ENCODE measurements at regions not wholly inside any gene's neighbourhood (a gene's known extent, or its start where the extent isn't known, plus 50 kb on each side); places are given as distances from the start of the nearest gene placed in this dataset.

GRCh38 chr2:7983912-7984311 lies 697.9 kb upstream of the ID2 start:
- no peak for DNase-seq

- DNase-seq = no peak
Measured at GRCh38 chr2:7984693-7985353, 697.0 kb upstream of the ID2 start.

- no peak for DNase-seq
Measured at GRCh38 chr2:7986431-7986830, 695.4 kb upstream of the ID2 start.

- DNase-seq = no peak
Measured at GRCh38 chr2:7987992-7988391, 693.9 kb upstream of the ID2 start.

- no peak for DNase-seq
Measured at GRCh38 chr2:7988440-7988839, 693.4 kb upstream of the ID2 start.

- no peak for DNase-seq
Measured at GRCh38 chr2:7989823-7990222, 692.0 kb upstream of the ID2 start.

- DNase-seq = no peak
Measured at GRCh38 chr2:7992612-7993602, 688.9 kb upstream of the ID2 start.

GRCh38 chr2:7994397-7994951 lies 687.4 kb upstream of the ID2 start:
- DNase-seq = no peak

GRCh38 chr2:7997279-7997678 lies 684.6 kb upstream of the ID2 start:
- DNase-seq = no peak

GRCh38 chr2:7999683-8000476 lies 682.0 kb upstream of the ID2 start:
- DNase-seq = no peak

- no peak for DNase-seq
Measured at GRCh38 chr2:8000870-8001269, 681.0 kb upstream of the ID2 start.

GRCh38 chr2:8002765-8003393 lies 679.0 kb upstream of the ID2 start:
- no peak for DNase-seq

GRCh38 chr2:8003462-8004075 lies 678.3 kb upstream of the ID2 start:
- DNase-seq = peak; percentile 77

- DNase-seq = no peak
Measured at GRCh38 chr2:8004250-8004681, 677.6 kb upstream of the ID2 start.

GRCh38 chr2:8006181-8006580 lies 675.7 kb upstream of the ID2 start:
- no peak for DNase-seq

- no peak for DNase-seq
Measured at GRCh38 chr2:8006626-8007025, 675.2 kb upstream of the ID2 start.

GRCh38 chr2:8009010-8009597 lies 672.8 kb upstream of the ID2 start:
- DNase-seq = no peak

- DNase-seq = no peak
Measured at GRCh38 chr2:8015848-8016600, 665.8 kb upstream of the ID2 start.

GRCh38 chr2:8016688-8017087 lies 665.2 kb upstream of the ID2 start:
- DNase-seq = no peak

- no peak for DNase-seq
Measured at GRCh38 chr2:8018956-8019355, 662.9 kb upstream of the ID2 start.

- no peak for DNase-seq
Measured at GRCh38 chr2:8019934-8020333, 661.9 kb upstream of the ID2 start.
